ENCODE measurements at regions not wholly inside any gene's neighbourhood (a gene's known extent, or its start where the extent isn't known, plus 50 kb on each side); places are given as distances from the start of the nearest gene placed in this dataset.

DNA sequence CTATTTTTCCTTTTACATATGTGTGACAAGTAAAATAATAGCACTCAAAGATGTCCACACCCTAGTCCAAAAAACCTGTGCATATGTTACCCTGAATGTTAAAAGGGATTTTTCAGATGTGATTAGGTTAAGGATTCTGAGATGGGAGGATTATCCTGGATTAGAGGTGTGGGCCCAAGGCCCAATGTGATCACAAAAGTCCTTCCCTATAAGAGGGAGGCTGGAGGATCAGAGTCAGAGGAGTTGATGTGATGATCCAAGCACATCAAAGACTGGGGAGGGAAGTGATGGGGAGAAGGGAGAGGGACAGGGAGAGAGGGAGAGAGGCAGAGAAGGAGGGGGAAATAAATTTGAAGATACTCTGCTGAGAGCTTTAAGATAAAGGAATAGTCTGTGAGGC lies 512.6 kb downstream of the PLOD2 start:
- ATAC-seq, result no peak
- Histone ChIP-seq H3K9me3 (no peaks in the 10 kb centered on the region), H3K4me1 (no peaks in the 10 kb centered on the region), H3K27ac (no peak overlapping the region), H3K4me3 (no peak overlapping the region), H3K36me3 (no peaks in the 10 kb centered on the region), H3K27me3 (no peaks in the 10 kb centered on the region)
- TF ChIP-seq, protein P1, sequence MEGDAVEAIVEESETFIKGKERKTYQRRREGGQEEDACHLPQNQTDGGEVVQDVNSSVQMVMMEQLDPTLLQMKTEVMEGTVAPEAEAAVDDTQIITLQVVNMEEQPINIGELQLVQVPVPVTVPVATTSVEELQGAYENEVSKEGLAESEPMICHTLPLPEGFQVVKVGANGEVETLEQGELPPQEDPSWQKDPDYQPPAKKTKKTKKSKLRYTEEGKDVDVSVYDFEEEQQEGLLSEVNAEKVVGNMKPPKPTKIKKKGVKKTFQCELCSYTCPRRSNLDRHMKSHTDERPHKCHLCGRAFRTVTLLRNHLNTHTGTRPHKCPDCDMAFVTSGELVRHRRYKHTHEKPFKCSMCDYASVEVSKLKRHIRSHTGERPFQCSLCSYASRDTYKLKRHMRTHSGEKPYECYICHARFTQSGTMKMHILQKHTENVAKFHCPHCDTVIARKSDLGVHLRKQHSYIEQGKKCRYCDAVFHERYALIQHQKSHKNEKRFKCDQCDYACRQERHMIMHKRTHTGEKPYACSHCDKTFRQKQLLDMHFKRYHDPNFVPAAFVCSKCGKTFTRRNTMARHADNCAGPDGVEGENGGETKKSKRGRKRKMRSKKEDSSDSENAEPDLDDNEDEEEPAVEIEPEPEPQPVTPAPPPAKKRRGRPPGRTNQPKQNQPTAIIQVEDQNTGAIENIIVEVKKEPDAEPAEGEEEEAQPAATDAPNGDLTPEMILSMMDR (IDR thresholded peaks at IDR 0.05), result no peak
- TF ChIP-seq POLR2AphosphoS5 (IDR thresholded peaks at IDR 0.05) (no peak), POLR2A (IDR thresholded peaks at IDR 0.05) (no peak), EP300 (IDR thresholded peaks at IDR 0.05) (no peak)

DNA sequence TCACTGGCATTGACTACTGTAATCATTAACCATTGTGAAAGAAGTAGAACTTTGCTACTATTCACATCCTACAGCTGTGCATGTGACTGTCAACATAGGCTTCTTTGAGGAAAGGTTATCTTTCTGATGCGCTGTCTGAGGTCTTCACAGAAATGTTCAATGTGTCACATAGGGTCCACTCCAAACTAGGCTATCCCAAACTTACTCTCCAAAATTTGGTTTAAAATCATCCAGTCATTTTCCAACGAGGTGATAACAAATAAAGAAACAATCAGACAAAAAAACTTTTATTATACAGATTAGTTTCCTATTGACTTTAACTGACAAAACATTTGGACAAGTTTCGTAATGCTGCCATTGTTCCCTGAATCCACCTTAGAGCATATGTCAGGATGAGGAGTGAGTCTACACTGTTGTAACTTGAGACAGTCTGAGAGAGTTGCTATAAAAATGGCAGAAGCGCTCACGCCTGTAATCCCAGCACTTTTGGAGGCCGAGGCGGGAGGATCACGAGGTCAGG lies 511.6 kb downstream of the PLOD2 start:
- WGBS, 2 donors (ENCODE audit: low coverage in 1 of 2), result 95% methylated on average over 6 of the region's 8 CpGs; no CpG with 5 or more reads in 1 of the 2 donors
- Histone ChIP-seq H3K36me3 (no peaks in the 10 kb centered on the region), H3K27me3 (no peaks in the 10 kb centered on the region), H3K9me3 (no peaks in the 10 kb centered on the region), H3K27ac (no peak overlapping the region), H3K4me1 (no peaks in the 10 kb centered on the region), H3K4me3 (no peak overlapping the region)
- TF ChIP-seq, protein P1 (IDR thresholded peaks at IDR 0.05), result no peak
- ATAC-seq, result no peak

DNA sequence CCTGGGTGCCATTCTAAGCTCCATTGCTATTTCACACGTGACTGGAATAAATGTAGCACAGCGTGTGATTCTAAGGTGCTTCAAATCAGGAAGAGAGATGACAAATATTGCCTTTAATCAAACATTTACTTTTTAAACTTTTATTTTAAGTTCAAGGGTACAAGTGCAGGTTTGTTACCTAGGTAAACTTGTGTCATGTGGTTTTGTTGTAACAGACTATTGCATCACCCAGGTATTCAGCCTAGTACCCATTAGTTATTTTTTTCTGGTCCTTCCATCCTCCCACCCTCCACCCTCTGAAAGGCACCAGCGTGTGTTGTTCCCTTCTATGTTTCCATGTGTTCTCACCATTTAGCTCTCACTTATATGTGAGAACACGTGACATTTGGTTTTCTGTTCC lies 510.8 kb downstream of the PLOD2 start:
- 91 to 97% methylated on average over 4 of the region's 4 CpGs for WGBS, 2 donors (ENCODE audit: low coverage in 1 of 2)
- TF ChIP-seq POLR2A (IDR thresholded peaks at IDR 0.05), result no peak
- no peak for TF ChIP-seq EP300 (IDR thresholded peaks at IDR 0.05)
- TF ChIP-seq POLR2AphosphoS5 (IDR thresholded peaks at IDR 0.05), result no peak
- TF ChIP-seq, protein P1 (IDR thresholded peaks at IDR 0.05), result no peak
- no peak for ATAC-seq
- Histone ChIP-seq H3K27ac (no peak overlapping the region), H3K36me3 (no peaks in the 10 kb centered on the region), H3K9me3 (no peaks in the 10 kb centered on the region), H3K4me3 (no peak overlapping the region), H3K4me1 (no peaks in the 10 kb centered on the region), H3K27me3 (no peaks in the 10 kb centered on the region)

DNA sequence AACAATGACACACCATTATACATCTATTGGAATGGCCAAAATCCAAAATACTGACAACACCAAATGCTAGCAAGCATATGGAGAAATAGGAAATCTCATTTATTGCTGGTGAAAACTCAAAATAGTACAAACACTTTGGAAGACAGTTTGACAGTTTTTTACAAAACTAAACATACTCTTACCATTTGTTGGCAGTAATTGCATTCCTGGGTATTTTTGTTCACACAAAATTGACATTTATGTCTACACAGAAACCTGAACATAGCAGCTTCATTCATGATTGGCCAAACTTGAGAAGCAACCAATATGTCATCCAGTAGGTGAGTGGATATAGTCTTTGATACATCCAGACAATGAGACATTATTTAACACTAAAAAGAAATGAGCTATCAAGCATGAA lies 489.9 kb downstream of the PLOD2 start:
- Histone ChIP-seq H3K27ac (no peak overlapping the region), H3K27me3 (no peaks in the 10 kb centered on the region), H3K4me1 (no peaks in the 10 kb centered on the region), H3K4me3 (no peak overlapping the region), H3K9me3 (no peaks in the 10 kb centered on the region), H3K36me3 (no peaks in the 10 kb centered on the region)
- TF ChIP-seq POLR2A (IDR thresholded peaks at IDR 0.05) (no peak), EP300 (IDR thresholded peaks at IDR 0.05) (no peak), POLR2AphosphoS5 (IDR thresholded peaks at IDR 0.05) (no peak)
- TF ChIP-seq, protein P1 (IDR thresholded peaks at IDR 0.05), result no peak
- ATAC-seq, result no peak

DNA sequence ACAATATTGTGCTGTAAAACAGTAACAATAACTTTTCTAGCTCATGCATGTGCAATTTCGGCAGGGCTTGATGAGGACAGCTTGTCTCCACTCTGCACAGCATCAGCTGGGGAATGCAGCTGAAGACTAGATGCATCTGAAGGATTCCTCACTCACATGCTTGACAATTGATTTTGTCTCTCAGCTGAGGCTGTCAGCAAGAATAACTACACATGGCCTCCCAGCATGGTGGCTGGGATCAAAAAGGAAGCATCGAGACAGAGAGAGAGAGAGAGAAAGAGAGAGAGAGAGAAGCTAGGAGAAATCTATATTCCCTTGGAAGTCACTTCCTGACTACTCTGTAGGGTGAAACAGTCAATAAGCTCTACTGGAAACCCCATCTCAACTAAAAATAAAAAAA lies 487.1 kb downstream of the PLOD2 start:
- ATAC-seq, result no peak
- Histone ChIP-seq H3K36me3 (no peaks in the 10 kb centered on the region), H3K4me3 (no peak overlapping the region), H3K4me1 (no peaks in the 10 kb centered on the region), H3K27me3 (no peaks in the 10 kb centered on the region), H3K27ac (no peak overlapping the region), H3K9me3 (no peaks in the 10 kb centered on the region)
- TF ChIP-seq POLR2A (IDR thresholded peaks at IDR 0.05) (no peak), EP300 (IDR thresholded peaks at IDR 0.05) (no peak), POLR2AphosphoS5 (IDR thresholded peaks at IDR 0.05) (no peak)
- TF ChIP-seq, protein P1 (IDR thresholded peaks at IDR 0.05), result no peak
- 62 to 86% methylated on average over 1 to 2 of the region's 2 CpGs for WGBS, 2 donors (ENCODE audit: low coverage in 1 of 2)
